Retinal pigment epithelial cell (primary cell): ENCODE measurements at regions not wholly inside any gene's neighbourhood (a gene's known extent, or its start where the extent isn't known, plus 50 kb on each side); places are given as distances from the start of the nearest gene placed in this dataset.

Experiments
- DNase-seq: peaks from one replicate; pipeline ENCODE4 v3.0.0-alpha.2; 2010; ENCODE audit warnings: low read depth
- H3K4me3 ChIP-seq: 2 replicates; pipeline ENCODE4 v1.5.1; 2011; ENCODE audit warnings: mild to moderate bottlenecking, low read length, control low read depth, moderate library complexity
- CTCF ChIP-seq: conservative IDR thresholded peaks from 2 replicates; pipeline ENCODE4 v1.5.1; 2011; ENCODE audit warnings: low read depth, low read length, control low read depth, inconsistent platforms

- no peak for DNase-seq
- H3K4me3 ChIP-seq = no peak overlapping the region
- no peak for TF ChIP-seq CTCF
Measured at GRCh38 chr11:96696731-96697130, 306.9 kb downstream of the JRKL start.

- no peak for DNase-seq
- no peak overlapping the region for H3K4me3 ChIP-seq
- TF ChIP-seq CTCF = no peak
Measured at GRCh38 chr11:96697466-96697865, 307.7 kb downstream of the JRKL start.

- H3K4me3 ChIP-seq = no peak overlapping the region
- no peak for DNase-seq
- TF ChIP-seq CTCF = peak; percentile 9
Measured at GRCh38 chr11:96704847-96705246, 315.0 kb downstream of the JRKL start.

- no peak for TF ChIP-seq CTCF
- no peak overlapping the region for H3K4me3 ChIP-seq
- DNase-seq = no peak
Measured at GRCh38 chr11:96706761-96707160, 316.9 kb downstream of the JRKL start.

GRCh38 chr11:96707273-96707672 lies 317.5 kb downstream of the JRKL start:
- H3K4me3 ChIP-seq = no peak overlapping the region
- no peak for DNase-seq
- no peak for TF ChIP-seq CTCF

GRCh38 chr11:96708219-96708878 lies 318.5 kb downstream of the JRKL start:
- no peak for DNase-seq
- H3K4me3 ChIP-seq = no peak overlapping the region
- no peak for TF ChIP-seq CTCF

GRCh38 chr11:96713301-96713700 lies 323.5 kb downstream of the JRKL start:
- DNase-seq = no peak
- TF ChIP-seq CTCF = no peak
- H3K4me3 ChIP-seq = no peak overlapping the region
